Stomach smooth muscle (tissue), 2 donors: ENCODE measurements at regions not wholly inside any gene's neighbourhood (a gene's known extent, or its start where the extent isn't known, plus 50 kb on each side); places are given as distances from the start of the nearest gene placed in this dataset.

Experiments
- H3K27ac ChIP-seq: one replicate; pipeline ENCODE4 v1.7.0; 2013; ENCODE audit warnings: mild to moderate bottlenecking, low read length, inconsistent platforms
- H3K27me3 ChIP-seq, 2 donors: one replicate each; pipeline ENCODE4 v1.7.0; 2013; ENCODE audit warnings: low read length in 2 of 2; ENCODE audit not compliant: insufficient read depth in 2 of 2, control insufficient read depth in 1 of 2
- H3K36me3 ChIP-seq, 2 donors: one replicate each; pipeline ENCODE4 v1.7.0; 2013; ENCODE audit warnings: low read length in 2 of 2; ENCODE audit not compliant: control insufficient read depth in 2 of 2, insufficient read depth in 2 of 2
- H3K4me1 ChIP-seq: one replicate; pipeline ENCODE4 v1.7.0; 2013; ENCODE audit warnings: low read length; ENCODE audit not compliant: control insufficient read depth, insufficient read depth
- H3K4me3 ChIP-seq, 2 donors: one replicate each; pipeline ENCODE4 v1.7.0; 2013; ENCODE audit warnings: low read length in 2 of 2
- H3K9ac ChIP-seq, 2 donors: one replicate each; pipeline ENCODE4 v1.7.0; 2013; ENCODE audit warnings: low read length in 2 of 2, mild to moderate bottlenecking in 1 of 2
- H3K9me3 ChIP-seq, 2 donors: one replicate each; pipeline ENCODE4 v1.7.0; 2013; ENCODE audit warnings: low read length in 2 of 2; ENCODE audit not compliant: control insufficient read depth in 2 of 2
- donor health status: healthy.
- donor health status: Pancreatic carcinoma.

- H3K4me1 ChIP-seq, result no peaks in the 10 kb centered on the region
- no peaks in the 10 kb centered on the region for H3K36me3 ChIP-seq
- no peak overlapping the region for H3K9ac ChIP-seq
- H3K4me3 ChIP-seq, result no peak overlapping the region
- no peak overlapping the region for H3K27ac ChIP-seq
- H3K27me3 ChIP-seq, result peaks cover 10 to 16% of the 10 kb centered on the region in 2 donors
- peaks cover 0 to 4% of the 10 kb centered on the region in 2 donors for H3K9me3 ChIP-seq
Observed at GRCh38 chr11:45444796-45445195, 158.7 kb upstream of the SYT13 start.

- no peak overlapping the region for H3K9ac ChIP-seq
- peaks cover 11% of the 10 kb centered on the region in 2 donors for H3K27me3 ChIP-seq
- no peaks in the 10 kb centered on the region for H3K36me3 ChIP-seq
- H3K9me3 ChIP-seq, result peaks cover 0 to 4% of the 10 kb centered on the region in 2 donors
- H3K27ac ChIP-seq, result no peak overlapping the region
- H3K4me1 ChIP-seq, result no peaks in the 10 kb centered on the region
- H3K4me3 ChIP-seq, result no peak overlapping the region
Observed at GRCh38 chr11:45440111-45440510, 154.0 kb upstream of the SYT13 start.

GRCh38 chr11:45436966-45437365, 150.8 kb upstream of the SYT13 start:
- H3K9ac ChIP-seq, result no peak overlapping the region
- H3K36me3 ChIP-seq, result no peaks in the 10 kb centered on the region
- H3K4me1 ChIP-seq, result no peaks in the 10 kb centered on the region
- no peak overlapping the region for H3K27ac ChIP-seq
- H3K9me3 ChIP-seq, result peaks cover 0 to 4% of the 10 kb centered on the region in 2 donors
- H3K27me3 ChIP-seq, result peaks cover 4 to 7% of the 10 kb centered on the region in 2 donors
- H3K4me3 ChIP-seq, result no peak overlapping the region

- peaks cover 0 to 4% of the 10 kb centered on the region in 2 donors for H3K9me3 ChIP-seq
- no peak overlapping the region for H3K4me3 ChIP-seq
- H3K9ac ChIP-seq, result no peak overlapping the region
- no peaks in the 10 kb centered on the region for H3K4me1 ChIP-seq
- no peaks in the 10 kb centered on the region for H3K36me3 ChIP-seq
- peaks cover 5 to 7% of the 10 kb centered on the region in 2 donors for H3K27me3 ChIP-seq
- no peak overlapping the region for H3K27ac ChIP-seq
Observed at GRCh38 chr11:45436118-45436517, 150.0 kb upstream of the SYT13 start.

GRCh38 chr11:45435706-45436105, 149.6 kb upstream of the SYT13 start:
- H3K9me3 ChIP-seq, result peaks cover 0 to 4% of the 10 kb centered on the region in 2 donors
- H3K27me3 ChIP-seq, result peaks cover 3 to 7% of the 10 kb centered on the region in 2 donors
- no peaks in the 10 kb centered on the region for H3K36me3 ChIP-seq
- H3K9ac ChIP-seq, result no peak overlapping the region
- H3K4me3 ChIP-seq, result no peak overlapping the region
- no peaks in the 10 kb centered on the region for H3K4me1 ChIP-seq
- no peak overlapping the region for H3K27ac ChIP-seq

GRCh38 chr11:45432910-45433309, 146.8 kb upstream of the SYT13 start:
- Histone ChIP-seq H3K36me3 (no peaks in the 10 kb centered on the region), H3K4me3 (no peak overlapping the region), H3K9me3 (no peaks in the 10 kb centered on the region), H3K4me1 (no peaks in the 10 kb centered on the region), H3K9ac (no peak overlapping the region), H3K27ac (no peak overlapping the region), H3K27me3 (peaks cover 3 to 9% of the 10 kb centered on the region in 2 donors)

- Histone ChIP-seq H3K27ac (no peak overlapping the region), H3K9ac (no peak overlapping the region), H3K4me1 (no peaks in the 10 kb centered on the region), H3K4me3 (no peak overlapping the region), H3K27me3 (peaks cover 3 to 9% of the 10 kb centered on the region in 2 donors), H3K36me3 (no peaks in the 10 kb centered on the region), H3K9me3 (no peaks in the 10 kb centered on the region)
Observed at GRCh38 chr11:45432100-45432499, 146.0 kb upstream of the SYT13 start.

GRCh38 chr11:45431046-45432018, 145.2 kb upstream of the SYT13 start:
- Histone ChIP-seq H3K4me1 (no peaks in the 10 kb centered on the region), H3K27ac (no peak overlapping the region), H3K36me3 (no peaks in the 10 kb centered on the region), H3K9ac (no peak overlapping the region), H3K27me3 (peaks cover 3 to 11% of the 10 kb centered on the region in 2 donors), H3K9me3 (no peaks in the 10 kb centered on the region), H3K4me3 (no peak overlapping the region)

- Histone ChIP-seq H3K9ac (no peak overlapping the region), H3K4me1 (no peaks in the 10 kb centered on the region), H3K27ac (no peak overlapping the region), H3K27me3 (peaks cover 3 to 6% of the 10 kb centered on the region in 2 donors), H3K36me3 (no peaks in the 10 kb centered on the region), H3K4me3 (no peak overlapping the region), H3K9me3 (no peaks in the 10 kb centered on the region)
Observed at GRCh38 chr11:45430361-45430760, 144.2 kb upstream of the SYT13 start.

GRCh38 chr11:45429719-45430118, 143.6 kb upstream of the SYT13 start:
- H3K36me3 ChIP-seq, result no peaks in the 10 kb centered on the region
- H3K27me3 ChIP-seq, result peaks cover 3 to 6% of the 10 kb centered on the region in 2 donors
- no peaks in the 10 kb centered on the region for H3K9me3 ChIP-seq
- no peak overlapping the region for H3K4me3 ChIP-seq
- H3K4me1 ChIP-seq, result no peaks in the 10 kb centered on the region
- H3K27ac ChIP-seq, result no peak overlapping the region
- no peak overlapping the region for H3K9ac ChIP-seq
